Activated CD4-positive, alpha-beta T cell treated with anti-CD3 and anti-CD28 coated beads, Interleukin-2, amount 50 U/mL, for 24 hours (primary cell): ENCODE measurements at regions not wholly inside any gene's neighbourhood (a gene's known extent, or its start where the extent isn't known, plus 50 kb on each side); places are given as distances from the start of the nearest gene placed in this dataset.

Experiments used
- DNase-seq, 2 donors: peaks; one replicate each; pipeline ENCODE4 v3.0.0-alpha.2; 2020; ENCODE audit warnings: low read depth in 1 of 2, low spot score in 1 of 2

DNA sequence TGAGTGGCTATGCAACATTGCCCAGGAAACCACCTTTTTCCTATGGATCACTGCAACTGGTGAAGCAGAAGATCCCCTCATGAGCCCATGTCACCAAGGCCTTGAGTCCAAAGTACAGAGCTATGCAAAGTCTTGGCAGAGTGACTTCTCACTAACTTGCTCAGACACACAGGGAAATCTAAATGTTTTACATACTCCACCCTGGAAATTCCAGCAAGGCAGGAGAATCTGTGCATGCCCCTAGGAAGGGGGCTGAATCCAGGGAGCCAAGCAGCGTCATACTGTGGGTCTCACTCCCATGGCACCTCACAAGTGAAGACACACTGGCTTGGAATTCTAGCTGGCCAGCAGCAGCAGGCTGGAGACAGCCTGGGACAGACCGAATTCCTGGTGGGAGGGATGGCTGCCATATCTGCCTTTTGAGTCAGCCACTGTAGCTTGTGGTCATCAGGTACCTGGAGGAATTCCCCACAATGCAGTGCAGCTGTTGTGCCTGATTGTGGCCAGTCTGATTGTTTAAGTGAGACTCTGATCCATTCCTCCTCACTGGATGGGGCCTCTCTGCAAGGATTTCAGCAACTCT, 1817.4 kb downstream of the SUCLG1 start:
- no peak for DNase-seq

DNA sequence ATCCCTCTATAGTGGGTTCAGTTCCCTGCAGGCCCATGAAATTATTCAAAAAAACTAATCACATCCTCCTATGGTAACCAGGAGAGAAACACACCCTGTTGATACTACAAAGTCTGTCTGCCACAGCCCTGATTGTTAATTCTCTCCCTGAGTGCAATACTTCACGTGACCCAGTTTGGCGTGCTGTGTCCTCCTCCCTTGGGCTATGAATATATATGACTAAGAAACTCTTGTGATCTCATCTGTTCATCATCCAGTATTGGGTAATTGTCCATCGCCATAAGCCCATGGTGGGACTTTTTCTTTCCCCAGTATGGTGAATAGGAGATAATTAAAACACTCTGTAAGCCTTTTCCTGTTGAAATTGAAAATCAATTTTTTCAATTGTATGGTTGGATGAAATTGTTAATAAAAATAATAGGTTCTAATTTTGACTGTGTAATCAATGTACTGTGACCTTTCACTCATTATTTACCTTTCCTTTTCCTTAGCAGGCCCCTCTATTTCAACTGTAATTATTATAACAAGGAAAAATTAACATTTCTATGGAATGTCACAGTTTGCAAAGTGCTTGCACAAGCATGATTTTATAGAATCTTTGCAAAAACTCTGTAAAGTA, 1822.6 kb downstream of the SUCLG1 start:
- DNase-seq, result no peak

DNA sequence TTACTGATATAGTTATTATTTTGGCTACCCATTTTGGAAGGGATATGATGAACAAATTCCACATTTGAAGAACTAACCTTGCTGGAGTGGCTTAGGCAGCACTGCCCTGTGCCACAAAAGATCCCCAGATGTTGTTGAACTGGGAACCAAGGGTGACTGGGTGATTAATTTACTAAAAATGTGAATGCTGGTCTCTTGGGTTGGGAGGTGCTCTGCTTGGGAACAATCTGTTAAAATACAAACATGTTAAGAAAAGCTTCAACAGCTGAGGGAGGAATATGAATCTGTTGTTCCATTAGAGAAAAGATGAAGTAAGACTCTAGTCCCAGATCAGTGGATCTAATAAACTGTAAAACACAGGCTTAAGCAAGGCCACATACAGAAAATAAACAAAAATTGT, 1860.1 kb downstream of the SUCLG1 start:
- no peak for DNase-seq

DNA sequence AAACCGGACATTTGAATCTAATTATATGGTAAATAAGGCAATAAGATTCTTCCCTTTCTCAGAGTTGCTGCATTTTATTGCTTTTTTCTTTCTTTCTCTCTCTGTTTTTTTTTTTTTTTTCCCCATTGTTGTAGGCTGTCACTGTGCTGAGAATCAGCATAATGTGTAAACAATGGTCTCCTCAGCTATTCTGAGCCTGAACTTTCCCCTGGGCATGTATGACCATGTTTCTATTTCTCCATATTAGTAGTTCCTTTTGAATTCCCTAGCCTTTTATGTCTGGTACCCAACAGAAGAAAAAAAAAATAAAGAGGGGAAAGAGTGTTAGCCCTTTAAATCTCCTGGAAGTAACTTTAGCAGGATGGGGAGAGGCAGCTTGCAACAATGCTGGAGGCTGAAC, 1862.5 kb downstream of the SUCLG1 start:
- no peak for DNase-seq

DNA sequence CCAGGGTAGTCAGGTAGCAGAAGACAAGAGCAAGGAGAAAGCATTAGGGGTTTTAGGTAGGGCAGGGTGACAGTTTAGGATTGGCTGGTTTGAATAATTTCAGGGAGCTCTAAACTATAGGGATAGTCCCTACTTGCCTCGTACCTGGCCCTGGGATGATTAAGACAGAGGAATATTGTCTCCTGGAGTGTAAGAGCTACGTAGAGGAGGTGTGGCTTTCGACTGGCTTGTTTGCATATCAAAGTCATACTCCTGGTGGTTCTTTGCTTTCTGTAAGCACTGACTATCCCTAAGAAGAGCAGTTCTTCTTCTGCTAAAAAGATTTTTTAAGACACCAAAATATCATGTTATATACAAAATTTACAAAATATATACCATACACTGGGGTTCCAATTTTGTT, 1867.4 kb downstream of the SUCLG1 start:
- DNase-seq, result no peak

DNA sequence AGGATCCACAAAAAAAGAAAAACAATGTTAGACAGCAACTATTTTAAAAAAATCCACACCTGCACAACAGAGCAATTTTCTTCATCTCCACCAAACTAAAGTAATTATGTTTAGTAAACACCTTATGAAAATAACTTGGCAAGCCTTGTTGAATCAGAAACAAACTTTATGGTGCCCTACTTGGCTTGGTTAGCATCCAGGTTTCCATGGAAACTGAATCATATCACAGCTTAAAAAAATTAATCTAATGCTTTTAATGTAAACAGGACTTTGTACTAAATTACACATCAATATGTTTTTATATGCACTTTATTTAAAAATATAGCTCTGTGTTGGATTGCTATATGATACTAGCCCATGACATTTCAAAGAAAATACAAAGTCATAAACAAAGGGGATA, 1882.4 kb downstream of the SUCLG1 start:
- DNase-seq, result no peak

DNA sequence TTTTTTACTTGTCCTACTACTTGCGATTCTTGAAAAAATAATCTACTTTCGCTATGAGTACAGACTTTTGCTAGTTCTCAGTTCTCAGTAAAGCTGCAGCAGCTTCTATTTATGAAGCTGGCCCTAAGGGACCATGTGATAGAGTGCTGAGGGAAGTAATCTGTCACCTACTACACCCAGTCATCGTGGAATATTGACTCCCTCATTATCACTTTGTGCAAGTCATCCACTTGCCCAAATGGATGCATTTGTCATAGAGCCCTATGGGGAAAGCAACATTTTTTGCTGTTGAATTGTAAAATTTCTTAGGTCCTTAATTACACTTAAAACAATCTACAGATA, 1919.8 kb downstream of the SUCLG1 start:
- DNase-seq, result no peak

DNA sequence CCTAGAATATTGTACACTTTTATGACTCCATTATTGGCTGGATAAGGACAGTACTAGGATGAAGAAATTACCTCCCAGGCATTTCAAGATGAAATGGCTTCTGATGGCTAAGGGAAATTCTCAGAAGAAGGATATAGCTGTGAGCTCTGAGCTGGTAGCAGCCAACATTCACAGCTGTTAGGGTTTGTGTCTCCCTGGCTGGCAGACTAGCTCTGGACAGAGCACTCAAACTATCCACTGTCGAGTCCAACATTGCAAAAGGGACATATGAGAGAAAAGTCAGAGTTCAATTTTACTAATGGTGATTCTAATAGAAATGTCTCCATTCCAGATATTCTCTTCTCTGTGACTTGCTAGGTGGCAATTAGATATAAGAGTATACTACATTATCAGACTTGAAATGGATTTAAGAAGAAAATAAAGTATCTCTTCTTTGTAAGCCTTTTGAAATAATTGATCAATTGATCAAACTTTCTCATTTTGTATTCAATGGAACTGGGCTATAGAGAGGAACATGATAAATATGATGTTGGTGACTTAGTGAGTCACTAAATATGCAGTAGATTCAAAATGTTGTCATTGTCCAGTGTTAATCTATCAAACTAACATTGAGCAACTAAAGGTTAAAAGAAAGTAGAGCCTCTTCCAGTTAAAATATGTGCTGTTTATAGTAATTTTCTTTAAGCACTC, 1920.3 kb downstream of the SUCLG1 start:
- DNase-seq, result no peak

DNA sequence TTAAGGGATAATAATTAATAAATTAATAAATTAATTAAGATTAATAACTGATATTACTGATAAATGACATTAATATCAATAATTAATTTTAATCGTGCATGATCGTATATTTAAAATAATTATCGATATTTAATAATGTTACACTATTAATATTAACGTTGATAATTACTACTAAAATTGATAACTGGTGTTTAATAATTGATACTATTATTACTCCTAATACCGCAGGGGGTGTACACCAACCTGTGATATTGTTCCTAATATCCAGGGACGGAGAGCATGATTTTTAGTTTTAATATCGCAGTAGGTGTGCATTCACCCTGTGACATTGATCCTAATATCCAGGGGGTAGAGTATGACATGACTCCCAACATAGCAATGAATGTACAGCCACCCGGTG, 1930.8 kb downstream of the SUCLG1 start:
- DNase-seq, result no peak

DNA sequence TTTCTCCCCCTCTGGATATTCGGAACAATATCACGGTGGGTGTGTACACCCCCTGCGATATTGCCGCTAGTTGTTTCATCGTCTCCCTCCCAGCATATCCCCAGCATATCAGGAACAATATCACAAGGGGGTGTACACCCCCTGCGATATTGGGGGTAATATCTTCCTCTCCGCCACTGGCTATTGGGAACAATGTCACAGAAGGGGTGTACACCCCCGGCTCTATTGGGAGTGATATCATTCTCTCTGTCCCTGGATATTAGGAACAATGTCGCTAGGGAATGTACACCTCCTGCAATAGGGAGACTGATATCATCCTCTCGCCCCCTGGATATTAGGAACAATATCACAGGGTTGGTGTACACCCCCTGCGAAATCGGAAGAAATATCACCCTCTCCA, 1932.0 kb downstream of the SUCLG1 start:
- DNase-seq, result no peak

DNA sequence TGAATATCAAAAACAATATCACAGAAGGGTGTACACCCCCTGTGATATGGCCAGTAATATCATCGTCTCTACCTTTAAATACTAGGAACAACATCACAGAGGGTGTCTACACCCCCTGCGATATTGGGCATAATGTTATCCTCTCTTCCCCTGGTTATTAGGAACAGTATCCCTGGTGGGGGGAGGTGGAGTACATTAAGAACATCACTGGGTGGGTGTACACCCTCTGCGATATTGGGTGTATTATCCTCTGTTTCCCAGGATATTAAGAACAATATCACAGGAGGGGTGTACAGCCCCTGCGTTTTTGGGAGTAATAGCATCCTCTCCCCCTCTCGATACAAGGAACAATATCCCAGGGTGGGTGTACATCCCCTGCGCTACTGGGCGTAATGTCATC, 1932.8 kb downstream of the SUCLG1 start:
- DNase-seq, result no peak

DNA sequence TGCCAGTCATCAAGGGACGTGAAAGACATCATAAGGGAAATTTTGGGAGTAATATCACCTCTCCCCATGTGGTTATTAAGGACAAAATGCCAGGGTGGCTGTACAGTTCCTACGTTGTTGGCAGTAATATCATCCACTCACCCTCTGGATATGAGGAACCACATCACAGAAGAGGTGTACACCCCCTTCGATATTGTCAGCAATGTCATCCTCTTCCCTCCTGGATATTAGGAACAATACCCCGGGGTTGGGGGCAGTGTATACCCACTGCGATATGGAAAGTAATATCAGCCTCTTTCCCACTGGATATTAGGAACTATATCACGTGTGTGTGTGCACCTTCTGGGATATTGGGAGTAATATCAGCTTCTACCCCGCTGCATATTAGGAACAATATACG, 1933.3 kb downstream of the SUCLG1 start:
- DNase-seq, result no peak

DNA sequence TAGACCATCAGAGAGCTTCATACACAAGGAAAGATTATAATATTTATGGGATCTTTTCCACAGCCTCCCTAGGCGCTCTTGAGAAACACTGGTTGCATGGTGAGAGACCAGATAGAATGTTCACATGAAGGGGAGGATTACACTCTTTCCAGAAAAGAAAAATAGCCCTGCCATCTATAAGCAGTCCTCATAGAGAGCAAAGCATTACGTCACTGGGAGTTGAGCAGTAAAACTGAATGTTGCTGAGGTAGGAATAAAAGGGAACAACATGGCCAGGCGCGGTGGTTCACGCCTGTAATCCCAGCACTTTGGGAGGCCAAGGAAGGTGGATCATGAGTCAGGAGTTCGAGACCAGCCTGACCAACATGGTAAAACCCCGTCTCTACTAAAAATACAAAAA, 1934.3 kb downstream of the SUCLG1 start:
- DNase-seq, result no peak

DNA sequence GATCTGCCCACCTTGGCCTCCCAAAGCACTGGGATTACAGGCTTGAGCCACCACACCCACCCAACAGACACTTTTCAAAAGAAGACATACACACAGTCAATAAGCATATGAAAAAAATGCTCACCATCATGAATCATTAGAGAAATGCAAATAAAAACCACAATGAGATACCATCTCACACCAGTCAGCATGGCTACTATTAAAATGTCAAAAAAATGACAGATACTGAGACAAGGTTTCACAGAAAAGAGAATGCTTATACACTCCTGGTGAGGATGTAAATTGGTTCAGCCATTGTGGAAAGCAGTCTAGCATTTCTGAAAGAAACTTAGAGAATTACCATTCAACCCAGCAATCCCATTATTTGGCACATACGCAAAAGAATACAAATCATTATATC, 1947.2 kb downstream of the SUCLG1 start:
- no peak for DNase-seq

DNA sequence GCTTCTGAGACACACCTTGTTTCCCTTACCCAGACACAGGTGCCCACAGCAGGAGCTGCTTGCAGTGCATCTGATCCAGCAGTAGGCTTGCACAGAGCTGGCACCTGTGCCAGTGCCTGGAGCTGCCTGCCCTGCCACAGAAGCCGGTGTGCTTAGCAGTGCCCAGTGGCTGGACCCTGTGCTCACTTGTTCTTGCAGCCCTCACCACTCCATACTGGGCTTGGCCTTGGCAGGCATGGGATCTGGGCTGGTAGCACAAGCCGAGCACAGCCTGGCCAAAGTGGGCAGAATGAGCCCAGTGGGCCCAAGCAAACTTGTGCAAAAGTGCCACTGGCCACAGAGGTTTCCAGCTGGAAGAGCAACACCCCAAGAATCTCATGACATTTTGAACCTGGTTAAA, 1950.4 kb downstream of the SUCLG1 start:
- no peak for DNase-seq

DNA sequence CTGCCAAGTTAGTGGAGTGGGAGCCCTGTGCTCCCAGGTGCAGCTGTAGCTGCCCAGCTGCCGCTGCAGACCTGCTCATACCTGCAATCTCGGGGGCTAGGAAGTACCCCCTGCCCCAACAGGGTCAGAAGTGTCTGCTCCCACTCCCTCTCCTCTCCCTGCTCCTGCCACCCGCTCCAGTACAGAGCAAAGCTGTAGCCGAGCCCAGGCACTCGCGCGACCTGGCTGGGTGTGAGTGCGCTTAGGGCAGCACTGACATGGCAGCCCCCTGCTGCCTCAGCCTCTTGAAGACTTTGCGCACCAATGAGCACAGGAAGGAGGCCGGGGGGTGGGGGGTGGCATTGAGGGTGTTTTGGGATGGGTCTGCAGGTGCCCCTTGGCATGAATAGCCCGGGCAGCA, 1951.4 kb downstream of the SUCLG1 start:
- no peak for DNase-seq

DNA sequence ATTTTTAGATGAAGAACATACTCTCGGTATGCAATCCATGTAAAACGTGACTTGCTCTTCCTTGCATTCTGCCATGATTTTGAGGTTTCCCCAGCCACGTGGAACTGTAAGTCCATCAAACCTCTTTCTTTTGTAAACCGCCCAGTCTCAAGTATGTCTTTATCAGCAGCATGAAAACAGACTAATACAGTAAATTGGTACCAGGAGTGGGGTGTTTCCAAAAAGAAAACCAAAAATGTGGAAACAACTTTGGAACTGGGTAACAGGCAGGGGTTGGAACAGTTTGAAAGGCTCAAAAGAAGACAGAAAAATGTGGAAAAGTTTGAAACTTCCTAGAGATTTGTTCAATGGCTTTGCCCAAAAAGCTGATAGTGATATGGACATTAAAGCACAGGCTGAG, 1957.9 kb downstream of the SUCLG1 start:
- DNase-seq, result no peak

DNA sequence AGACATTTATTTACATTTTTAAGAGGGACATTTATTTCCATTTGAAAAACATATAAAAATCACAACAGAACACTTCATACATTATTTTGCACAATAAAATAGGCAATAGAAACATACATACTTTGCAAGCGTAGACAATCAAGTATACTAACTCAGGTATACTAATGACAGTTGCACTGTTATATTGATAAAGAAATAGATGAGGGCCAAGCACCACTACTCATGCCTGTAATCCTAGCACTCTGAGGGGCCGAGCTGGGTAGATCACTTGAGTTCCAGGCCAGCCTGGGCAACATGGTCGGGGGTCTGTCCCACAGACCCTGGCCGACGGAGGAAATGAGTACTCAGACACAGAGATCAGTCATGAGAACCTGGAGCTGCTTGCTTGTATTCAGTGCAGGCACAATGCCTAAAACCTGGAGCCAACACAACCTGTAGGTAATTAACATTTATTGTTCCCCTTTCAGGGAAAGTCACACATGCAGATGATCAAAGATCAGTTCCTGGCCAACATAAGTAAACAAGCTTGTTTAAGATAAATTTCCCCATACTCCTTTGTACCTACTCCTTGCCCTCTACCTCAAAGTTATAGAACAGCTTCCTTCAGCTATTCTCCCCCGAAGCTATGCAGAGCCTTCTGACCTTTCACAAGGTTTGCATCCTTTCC, 1960.2 kb downstream of the SUCLG1 start:
- DNase-seq, result no peak

DNA sequence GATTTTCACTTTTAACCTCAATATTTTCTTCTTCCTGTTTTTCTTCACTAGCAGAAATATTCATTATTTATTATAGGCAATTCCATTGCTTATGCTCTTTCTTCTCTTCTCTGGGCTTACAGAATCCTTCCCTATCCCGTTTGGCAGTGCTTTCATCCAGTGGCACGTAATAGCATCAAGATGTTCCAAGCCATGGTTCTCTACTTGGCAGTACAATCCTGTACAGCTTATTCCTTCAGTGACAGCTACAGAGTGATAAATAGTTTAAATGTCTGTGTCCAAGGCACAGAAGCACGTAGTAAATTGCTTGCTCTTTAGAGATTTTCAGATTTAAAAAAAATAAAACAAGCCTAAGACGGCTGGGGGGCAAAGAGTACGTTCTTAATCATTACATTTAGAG, 1964.3 kb downstream of the SUCLG1 start:
- no peak for DNase-seq

DNA sequence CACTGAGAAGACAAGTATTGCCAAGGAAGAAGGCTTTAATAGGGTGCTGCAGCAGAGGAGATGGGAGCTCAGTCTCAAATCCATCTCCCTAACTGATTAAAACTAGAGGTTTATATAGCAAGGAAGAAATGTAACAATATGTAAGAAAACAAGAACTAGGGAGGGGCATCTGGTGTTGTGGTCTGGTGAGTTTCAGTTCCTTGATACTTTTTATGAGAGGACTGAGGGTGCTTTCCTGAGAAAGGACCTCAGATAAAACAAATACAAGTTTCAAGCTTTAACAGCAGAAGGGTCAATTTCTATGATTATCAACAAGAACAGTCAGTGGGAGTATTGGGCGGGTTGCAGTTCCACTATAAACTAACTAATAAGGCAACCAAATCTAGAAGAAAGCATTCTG, 1967.5 kb downstream of the SUCLG1 start:
- DNase-seq, result no peak

DNA sequence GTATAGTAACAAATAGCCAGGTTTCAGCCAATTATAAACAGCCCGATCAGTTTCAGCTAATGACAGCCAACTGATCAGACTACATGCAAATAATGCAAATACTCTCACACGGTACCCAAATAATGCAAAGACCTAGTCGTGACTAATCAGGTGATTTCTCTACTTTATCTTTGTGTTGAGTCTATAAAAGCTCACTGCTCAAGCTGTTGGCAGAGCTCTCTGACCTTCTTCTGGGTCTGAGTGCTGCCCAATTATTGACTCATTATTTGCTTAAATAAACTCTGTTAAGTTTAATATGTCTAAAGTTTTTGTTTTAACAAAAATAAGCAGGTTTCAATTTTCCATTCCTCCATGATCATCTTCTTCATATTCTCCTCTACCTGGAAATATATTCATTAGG, 1971.7 kb downstream of the SUCLG1 start:
- DNase-seq, result no peak

DNA sequence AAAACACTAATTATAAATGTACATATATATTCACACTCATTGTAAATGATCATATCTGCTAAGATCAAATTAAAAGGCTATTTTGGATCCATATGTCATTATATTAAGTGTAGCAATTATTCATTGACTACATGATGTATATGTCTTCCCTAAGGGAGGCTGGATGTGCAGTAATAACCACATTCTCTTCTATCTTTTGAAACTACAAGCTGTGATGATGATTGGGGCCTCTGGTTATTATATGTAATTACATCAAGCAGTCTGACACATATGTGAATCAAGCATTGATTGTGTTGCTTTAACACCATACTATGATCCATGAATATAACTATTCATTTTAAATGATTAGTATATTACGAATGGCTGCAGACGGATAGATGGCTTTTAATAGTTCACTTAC, 1973.4 kb downstream of the SUCLG1 start:
- DNase-seq, result no peak

DNA sequence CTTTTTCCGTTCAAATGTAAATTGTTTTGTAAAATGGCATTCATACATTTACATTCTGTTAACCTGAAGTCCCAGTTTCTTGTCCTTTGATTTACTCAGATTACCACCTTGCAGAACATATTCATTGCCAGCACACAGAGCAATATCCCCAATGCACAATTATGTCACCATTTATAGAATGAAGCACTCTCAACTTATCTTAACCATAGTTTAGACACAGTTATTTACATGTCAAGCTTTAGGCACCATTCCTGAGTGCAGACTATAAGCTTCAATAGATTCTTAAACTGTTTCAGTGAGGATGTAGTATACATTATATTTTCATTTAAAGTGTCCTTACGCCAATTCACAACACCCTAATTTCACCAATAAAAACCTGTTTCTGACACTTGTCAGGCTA, 1977.9 kb downstream of the SUCLG1 start:
- DNase-seq, result no peak
